Cardiac muscle cell (in vitro differentiated cells and primary cell): ENCODE measurements at regions not wholly inside any gene's neighbourhood (a gene's known extent, or its start where the extent isn't known, plus 50 kb on each side); places are given as distances from the start of the nearest gene placed in this dataset.
"Not testable (repeated sequence)": the region's sequence is repeated elsewhere in the genome, so short reads cannot be mapped to it uniquely, and the experiment has no call there.

Experiments
- DNase-seq, 2 donors: peaks; one replicate each; pipeline versions ENCODE4 v3.0.0 to v3.0.0-alpha.2; 2010 to 2017; ENCODE audit warnings: low read depth in 1 of 2, low spot score in 1 of 2
- H3K27ac ChIP-seq: fragments of 200-600 bp; sonication (generic); 2 replicates; pipeline ENCODE4 v1.5.1; 2016
- H3K27me3 ChIP-seq: fragments of 200-600 bp; sonication (generic); 2 replicates; pipeline ENCODE4 v1.6.0; 2016; ENCODE audit warnings: control low read depth
- H3K36me3 ChIP-seq: fragments of 200-600 bp; sonication (generic); 2 replicates; pipeline ENCODE4 v1.5.1; 2016; ENCODE audit warnings: control low read depth
- H3K4me1 ChIP-seq: fragments of 200-600 bp; sonication (generic); 2 replicates; pipeline ENCODE4 v1.8.1; 2017; ENCODE audit warnings: low read depth, mild to moderate bottlenecking, mixed run types
- H3K4me3 ChIP-seq: fragments of 200-600 bp; sonication (generic); 2 replicates; pipeline ENCODE4 v1.5.1; 2016; ENCODE audit warnings: mild to moderate bottlenecking
- H3K9me3 ChIP-seq: fragments of 200-600 bp; sonication (generic); 2 replicates; pipeline ENCODE4 v1.5.1; 2017; ENCODE audit warnings: low read depth, mild to moderate bottlenecking, control low read depth
- CTCF ChIP-seq: IDR thresholded peaks from 2 replicates; pipeline ENCODE4 v1.5.1; 2012; ENCODE audit warnings: low read depth, mild to moderate bottlenecking, low read length

- TF ChIP-seq CTCF = no peak
- no peaks in the 10 kb centered on the region for H3K36me3 ChIP-seq
- no peak for DNase-seq
- H3K4me1 ChIP-seq = no peaks in the 10 kb centered on the region
- no peak overlapping the region for H3K4me3 ChIP-seq
- no peak overlapping the region for H3K27ac ChIP-seq
- H3K27me3 ChIP-seq = no peaks in the 10 kb centered on the region
- H3K9me3 ChIP-seq = no peaks in the 10 kb centered on the region
Observed at GRCh38 chr5:25707093-25707492, 1062.3 kb upstream of the CDH10 start.

- Histone ChIP-seq H3K4me1 (no peaks in the 10 kb centered on the region), H3K27me3 (no peaks in the 10 kb centered on the region), H3K27ac (no peak overlapping the region), H3K4me3 (no peak overlapping the region), H3K9me3 (no peaks in the 10 kb centered on the region), H3K36me3 (no peaks in the 10 kb centered on the region)
- no peak for DNase-seq
- no peak for TF ChIP-seq CTCF
Observed at GRCh38 chr5:25701936-25702335, 1057.2 kb upstream of the CDH10 start.

- Histone ChIP-seq H3K4me1 (no peaks in the 10 kb centered on the region), H3K27ac (no peak overlapping the region), H3K36me3 (no peaks in the 10 kb centered on the region), H3K4me3 (no peak overlapping the region), H3K9me3 (no peaks in the 10 kb centered on the region), H3K27me3 (no peaks in the 10 kb centered on the region)
- no peak for TF ChIP-seq CTCF
- DNase-seq = no peak
Observed at GRCh38 chr5:25694801-25695200, 1050.0 kb upstream of the CDH10 start.

- H3K4me3 ChIP-seq = no peak overlapping the region
- DNase-seq = no peak
- H3K27me3 ChIP-seq = no peaks in the 10 kb centered on the region
- H3K36me3 ChIP-seq = no peaks in the 10 kb centered on the region
- H3K27ac ChIP-seq = no peak overlapping the region
- no peak for TF ChIP-seq CTCF
- no peaks in the 10 kb centered on the region for H3K4me1 ChIP-seq
- no peaks in the 10 kb centered on the region for H3K9me3 ChIP-seq
Observed at GRCh38 chr5:25688156-25688555, 1043.4 kb upstream of the CDH10 start.

- no peak overlapping the region for H3K27ac ChIP-seq
- H3K4me1 ChIP-seq = no peaks in the 10 kb centered on the region
- TF ChIP-seq CTCF = no peak
- H3K27me3 ChIP-seq = no peaks in the 10 kb centered on the region
- H3K9me3 ChIP-seq = no peaks in the 10 kb centered on the region
- no peak for DNase-seq
- no peaks in the 10 kb centered on the region for H3K36me3 ChIP-seq
- no peak overlapping the region for H3K4me3 ChIP-seq
Observed at GRCh38 chr5:25669645-25670401, 1025.0 kb upstream of the CDH10 start.

GRCh38 chr5:25662610-25663009 is 1017.8 kb upstream of the CDH10 start:
- H3K27ac ChIP-seq = no peak overlapping the region
- no peak overlapping the region for H3K4me3 ChIP-seq
- no peak for TF ChIP-seq CTCF
- H3K36me3 ChIP-seq = no peaks in the 10 kb centered on the region
- H3K27me3 ChIP-seq = no peaks in the 10 kb centered on the region
- H3K4me1 ChIP-seq = no peaks in the 10 kb centered on the region
- DNase-seq = no peak
- no peaks in the 10 kb centered on the region for H3K9me3 ChIP-seq

- H3K9me3 ChIP-seq, H3K4me1 ChIP-seq, H3K27me3 ChIP-seq, H3K4me3 ChIP-seq, DNase-seq, H3K36me3 ChIP-seq, H3K27ac ChIP-seq: not testable (repeated sequence)
Observed at GRCh38 chr5:25650316-25650715, 1005.5 kb upstream of the CDH10 start.
